Activated naive CD8-positive, alpha-beta T cell treated with anti-CD3 and anti-CD28 coated beads, Interleukin-2, amount 50 U/mL, for 24 hours (primary cell): ENCODE measurements at regions not wholly inside any gene's neighbourhood (a gene's known extent, or its start where the extent isn't known, plus 50 kb on each side); places are given as distances from the start of the nearest gene placed in this dataset.
"Not testable (repeated sequence)": the region's sequence is repeated elsewhere in the genome, so short reads cannot be mapped to it uniquely, and the experiment has no call there.

Experiments used
- ATAC-seq: fragments of 150-1000 bp; cut with Tn5 transposase; one replicate; pipeline ENCODE4 v1.10.0; 2021
- DNase-seq: peaks from one replicate; pipeline ENCODE4 v3.0.0; 2021
- H3K27ac Mint-ChIP-seq: one replicate; pipeline ENCODE4 v1.8.0; 2021; ENCODE audit warnings: mild to moderate bottlenecking, mixed read lengths
- H3K27me3 Mint-ChIP-seq: one replicate; pipeline ENCODE4 v1.8.0; 2021; ENCODE audit warnings: mixed read lengths
- H3K36me3 Mint-ChIP-seq: one replicate; pipeline ENCODE4 v1.8.0; 2021; ENCODE audit warnings: low read depth, mixed read lengths
- H3K4me1 Mint-ChIP-seq: one replicate; pipeline ENCODE4 v1.8.0; 2021; ENCODE audit warnings: mixed read lengths
- H3K4me3 Mint-ChIP-seq: one replicate; pipeline ENCODE4 v1.8.0; 2021; ENCODE audit warnings: mild to moderate bottlenecking, moderate library complexity, mixed read lengths
- H3K9me3 Mint-ChIP-seq: one replicate; pipeline ENCODE4 v1.8.0; 2021; ENCODE audit warnings: mixed read lengths

GRCh38 chr15:35299059-35299735 lies 214.1 kb upstream of the NANOGP8 start:
- H3K4me1 Mint-ChIP-seq: no peaks in the 10 kb centered on the region
- H3K36me3 Mint-ChIP-seq: no peaks in the 10 kb centered on the region
- DNase-seq: no peak
- H3K27ac Mint-ChIP-seq: no peak overlapping the region
- ATAC-seq: no peak
- H3K27me3 Mint-ChIP-seq: no peaks in the 10 kb centered on the region
- H3K4me3 Mint-ChIP-seq: no peak overlapping the region
- no peaks in the 10 kb centered on the region for H3K9me3 Mint-ChIP-seq

DNA sequence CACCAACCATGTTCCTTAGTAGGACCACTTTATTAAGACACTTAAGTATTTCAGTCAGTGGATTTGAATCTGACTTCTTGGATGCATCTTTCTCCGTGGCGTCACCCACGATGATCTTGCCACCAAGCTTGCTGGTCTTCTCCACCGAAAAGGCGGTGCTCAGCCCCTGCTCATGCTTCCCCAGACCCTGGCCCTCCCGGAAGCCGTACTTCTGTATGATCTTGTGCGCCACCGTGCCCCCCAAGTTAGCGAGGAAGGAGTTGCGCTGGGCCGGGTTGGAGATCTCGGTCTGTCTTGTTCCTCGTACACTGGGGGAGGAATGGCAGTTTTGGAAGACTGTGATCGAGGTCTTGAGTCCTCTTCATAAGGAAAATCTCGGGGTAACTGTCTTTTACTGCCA lies 213.4 kb upstream of the NANOGP8 start:
- no peaks in the 10 kb centered on the region for H3K9me3 Mint-ChIP-seq
- H3K36me3 Mint-ChIP-seq: no peaks in the 10 kb centered on the region
- DNase-seq (no peak), ATAC-seq (no peak)
- H3K4me3 Mint-ChIP-seq: no peak overlapping the region
- H3K27ac Mint-ChIP-seq: no peak overlapping the region
- no peaks in the 10 kb centered on the region for H3K27me3 Mint-ChIP-seq
- no peaks in the 10 kb centered on the region for H3K4me1 Mint-ChIP-seq

DNA sequence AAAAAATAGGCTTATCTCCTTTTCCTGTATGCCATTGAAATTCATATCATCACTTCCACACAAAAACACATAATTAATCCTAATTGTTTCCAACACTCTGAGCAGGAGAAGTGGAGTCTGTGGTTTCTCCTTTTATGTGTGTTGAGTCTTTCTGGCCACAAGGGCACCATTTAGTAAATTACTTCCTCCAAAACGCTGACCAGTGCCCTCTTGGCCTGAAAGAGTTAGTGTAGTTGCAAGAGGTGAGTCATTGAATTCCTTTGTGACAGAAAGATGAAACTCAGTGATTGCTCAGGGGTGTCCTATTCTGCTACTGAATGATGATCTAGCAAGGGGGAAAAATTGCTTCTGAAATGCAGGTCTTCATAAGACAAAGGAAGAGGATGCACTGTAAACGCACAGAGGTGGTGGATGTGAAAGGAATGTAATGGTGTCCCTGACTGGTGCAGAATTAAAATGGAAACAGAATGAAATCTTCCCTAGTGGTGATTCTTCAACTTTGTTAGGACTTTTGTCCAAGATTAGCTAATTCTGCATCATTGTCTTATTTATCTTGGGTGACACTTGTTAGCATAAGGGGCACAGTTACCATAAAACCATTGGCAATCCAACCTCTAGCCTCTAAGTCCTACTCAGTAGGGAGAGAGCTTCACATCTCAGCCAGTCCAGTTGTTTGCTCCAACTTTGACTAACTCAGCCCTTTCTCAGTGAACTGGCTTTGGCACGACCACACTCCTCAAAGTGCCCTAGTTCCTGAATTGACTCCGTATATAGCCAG lies 208.4 kb upstream of the NANOGP8 start:
- no peak overlapping the region for H3K4me3 Mint-ChIP-seq

DNA sequence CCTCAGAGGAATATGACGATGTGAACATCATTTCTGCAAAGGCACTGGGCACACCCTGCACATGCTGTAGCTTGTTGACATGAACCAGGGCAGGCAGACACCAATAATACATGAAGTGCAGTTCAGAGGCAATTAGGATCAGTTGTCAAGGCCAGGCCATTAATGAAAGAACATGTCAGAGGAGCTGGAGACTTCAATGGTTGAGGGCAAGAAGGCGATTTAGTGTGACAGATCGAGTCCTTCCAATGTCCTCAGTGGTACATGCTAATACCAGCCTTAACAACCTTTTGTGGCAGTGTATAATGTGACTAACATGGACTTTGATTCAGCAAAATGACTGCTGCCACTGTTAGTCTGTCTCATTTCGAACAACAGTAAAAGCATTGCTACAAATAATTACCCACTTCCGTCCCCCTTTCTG lies 205.2 kb upstream of the NANOGP8 start:
- H3K36me3 Mint-ChIP-seq: no peaks in the 10 kb centered on the region
- H3K9me3 Mint-ChIP-seq: no peaks in the 10 kb centered on the region
- H3K4me1 Mint-ChIP-seq: no peaks in the 10 kb centered on the region
- H3K27me3 Mint-ChIP-seq: no peaks in the 10 kb centered on the region
- no peak overlapping the region for H3K27ac Mint-ChIP-seq
- ATAC-seq (no peak), DNase-seq (no peak)
- H3K4me3 Mint-ChIP-seq: no peak overlapping the region

More for the DNA sequence above, 208.4 kb upstream of the NANOGP8 start:
- ATAC-seq: no peak
- Mint-ChIP-seq H3K4me1 (no peaks in the 10 kb centered on the region), H3K27ac (no peak overlapping the region), H3K9me3 (no peaks in the 10 kb centered on the region), H3K36me3 (no peaks in the 10 kb centered on the region), H3K27me3 (no peaks in the 10 kb centered on the region)
- DNase-seq: no peak

GRCh38 chr15:35289024-35289617 lies 204.0 kb upstream of the NANOGP8 start:
- DNase-seq: no peak
- H3K36me3 Mint-ChIP-seq: no peaks in the 10 kb centered on the region
- no peaks in the 10 kb centered on the region for H3K27me3 Mint-ChIP-seq
- H3K4me1 Mint-ChIP-seq: no peaks in the 10 kb centered on the region
- no peaks in the 10 kb centered on the region for H3K9me3 Mint-ChIP-seq
- no peak overlapping the region for H3K27ac Mint-ChIP-seq
- no peak for ATAC-seq
- H3K4me3 Mint-ChIP-seq: no peak overlapping the region

DNA sequence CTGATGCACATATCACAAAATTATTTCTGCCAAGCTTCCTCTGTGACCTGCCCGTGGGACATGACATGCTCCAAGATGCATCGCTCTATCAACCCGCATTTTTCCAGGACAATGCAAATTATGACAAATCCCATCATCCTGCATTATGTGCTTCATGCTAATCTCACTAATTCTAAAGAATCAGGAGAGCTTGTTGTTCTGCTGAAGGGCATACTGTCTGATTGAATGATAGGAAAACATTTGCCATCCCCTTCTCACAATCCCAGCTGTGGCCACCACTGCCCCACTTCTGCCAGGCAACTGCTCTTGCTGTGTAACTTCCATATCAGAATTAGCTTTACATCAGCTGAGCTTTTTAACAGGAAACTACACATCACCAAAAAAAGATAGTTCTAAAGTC lies 203.5 kb upstream of the NANOGP8 start:
- DNase-seq (no peak), ATAC-seq (no peak)
- no peaks in the 10 kb centered on the region for H3K4me1 Mint-ChIP-seq
- H3K9me3 Mint-ChIP-seq: peaks cover 4% of the 10 kb centered on the region
- no peaks in the 10 kb centered on the region for H3K27me3 Mint-ChIP-seq
- no peak overlapping the region for H3K27ac Mint-ChIP-seq
- no peak overlapping the region for H3K4me3 Mint-ChIP-seq
- no peaks in the 10 kb centered on the region for H3K36me3 Mint-ChIP-seq

DNA sequence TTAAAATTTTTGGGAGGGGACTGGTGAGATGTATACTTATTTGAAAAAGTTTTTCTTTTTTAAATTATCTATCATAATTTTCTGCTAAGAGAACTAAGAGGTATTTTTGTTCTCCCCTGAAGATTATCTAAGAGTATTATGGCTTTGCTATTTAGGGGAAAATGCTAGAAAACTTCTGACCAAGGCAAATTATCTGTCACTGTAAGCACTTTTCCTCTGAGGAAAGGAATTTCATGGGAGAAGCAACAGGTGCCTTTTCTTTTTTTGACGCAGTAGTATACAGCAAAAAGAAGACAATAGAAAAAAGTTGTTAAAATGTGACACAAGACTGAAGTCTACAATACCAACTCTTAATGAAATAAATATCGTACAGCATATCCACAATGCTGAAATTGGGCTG lies 201.6 kb upstream of the NANOGP8 start:
- ATAC-seq (no peak), DNase-seq (no peak)
- H3K4me3 Mint-ChIP-seq: no peak overlapping the region
- no peaks in the 10 kb centered on the region for H3K36me3 Mint-ChIP-seq
- H3K27ac Mint-ChIP-seq: no peak overlapping the region
- H3K27me3 Mint-ChIP-seq: no peaks in the 10 kb centered on the region
- peaks cover 6% of the 10 kb centered on the region for H3K9me3 Mint-ChIP-seq
- no peaks in the 10 kb centered on the region for H3K4me1 Mint-ChIP-seq

DNA sequence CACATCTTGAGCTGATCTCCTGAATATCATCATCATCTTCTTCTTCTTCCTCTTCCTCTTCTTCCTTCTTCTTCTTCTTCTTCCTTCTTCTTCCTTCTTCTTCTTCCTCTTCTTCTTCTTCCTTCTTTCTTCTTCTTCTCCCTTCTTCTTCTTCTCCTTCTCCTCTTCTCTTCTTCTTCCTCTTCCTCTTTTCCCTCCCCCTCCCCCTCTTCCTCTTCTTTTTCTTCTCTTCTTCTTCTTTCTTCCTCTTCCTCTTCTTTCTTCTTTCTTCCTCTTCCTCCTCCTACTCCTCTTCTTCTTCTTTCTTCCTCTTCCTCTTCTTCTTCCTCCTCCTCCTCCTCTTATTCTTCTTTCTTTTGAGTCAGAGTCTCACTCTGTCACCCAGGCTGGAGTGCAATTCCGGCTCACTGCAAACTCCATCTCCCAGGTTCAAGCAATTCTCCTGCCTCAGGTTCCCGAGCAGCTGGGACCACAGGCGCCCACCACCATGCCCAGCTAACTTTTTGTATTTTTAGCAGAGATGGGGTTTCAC lies 197.9 kb upstream of the NANOGP8 start:
- no peaks in the 10 kb centered on the region for H3K27me3 Mint-ChIP-seq
- no peaks in the 10 kb centered on the region for H3K4me1 Mint-ChIP-seq
- H3K4me3 Mint-ChIP-seq: no peak overlapping the region
- H3K27ac Mint-ChIP-seq: no peak overlapping the region
- peaks cover 14% of the 10 kb centered on the region for H3K9me3 Mint-ChIP-seq
- no peaks in the 10 kb centered on the region for H3K36me3 Mint-ChIP-seq
- ATAC-seq (no peak), DNase-seq (no peak)

DNA sequence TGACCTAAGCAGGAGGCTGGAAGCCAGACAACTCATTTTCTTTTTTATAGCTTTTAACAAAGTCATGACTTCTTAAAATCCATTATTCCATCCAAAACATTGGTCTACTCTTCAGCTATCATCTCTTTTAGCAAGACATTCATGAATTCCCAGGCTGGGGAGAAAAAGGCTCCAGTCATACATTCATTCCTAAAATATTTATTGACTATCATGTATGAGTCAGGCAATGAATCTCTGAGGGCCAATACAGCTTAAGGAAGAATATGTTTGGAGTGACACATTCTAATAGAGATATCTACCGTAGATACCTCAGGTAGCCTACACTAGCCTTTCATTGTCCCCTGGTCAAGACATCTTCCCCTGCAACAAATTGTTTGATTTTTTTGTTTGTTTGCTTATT lies 196.4 kb upstream of the NANOGP8 start:
- H3K4me1 Mint-ChIP-seq: no peaks in the 10 kb centered on the region

GRCh38 chr15:35279811-35280210 lies 194.7 kb upstream of the NANOGP8 start:
- H3K9me3 Mint-ChIP-seq: peaks cover 37% of the 10 kb centered on the region
- no peak for ATAC-seq
- no peak for DNase-seq
- H3K27ac Mint-ChIP-seq: no peak overlapping the region
- no peak overlapping the region for H3K4me3 Mint-ChIP-seq
- H3K36me3 Mint-ChIP-seq: no peaks in the 10 kb centered on the region
- no peaks in the 10 kb centered on the region for H3K27me3 Mint-ChIP-seq
- H3K4me1 Mint-ChIP-seq: no peaks in the 10 kb centered on the region

More for the DNA sequence above, 196.4 kb upstream of the NANOGP8 start:
- Mint-ChIP-seq H3K4me3 (no peak overlapping the region), H3K27ac (no peak overlapping the region), H3K36me3 (no peaks in the 10 kb centered on the region), H3K27me3 (no peaks in the 10 kb centered on the region), H3K9me3 (peaks cover 26% of the 10 kb centered on the region)
- DNase-seq (no peak), ATAC-seq (no peak)

GRCh38 chr15:35271371-35272043 lies 186.4 kb upstream of the NANOGP8 start:
- H3K9me3 Mint-ChIP-seq: peaks cover 17% of the 10 kb centered on the region
- H3K36me3 Mint-ChIP-seq: no peaks in the 10 kb centered on the region
- H3K4me3 Mint-ChIP-seq: no peak overlapping the region
- H3K27me3 Mint-ChIP-seq: no peaks in the 10 kb centered on the region
- ATAC-seq (no peak), DNase-seq (no peak)
- no peaks in the 10 kb centered on the region for H3K4me1 Mint-ChIP-seq
- H3K27ac Mint-ChIP-seq: no peak overlapping the region

- Mint-ChIP-seq H3K9me3 (no peaks in the 10 kb centered on the region), H3K27ac (no peak overlapping the region)
Measured at GRCh38 chr15:35260941-35261340, 175.8 kb upstream of the NANOGP8 start.

DNA sequence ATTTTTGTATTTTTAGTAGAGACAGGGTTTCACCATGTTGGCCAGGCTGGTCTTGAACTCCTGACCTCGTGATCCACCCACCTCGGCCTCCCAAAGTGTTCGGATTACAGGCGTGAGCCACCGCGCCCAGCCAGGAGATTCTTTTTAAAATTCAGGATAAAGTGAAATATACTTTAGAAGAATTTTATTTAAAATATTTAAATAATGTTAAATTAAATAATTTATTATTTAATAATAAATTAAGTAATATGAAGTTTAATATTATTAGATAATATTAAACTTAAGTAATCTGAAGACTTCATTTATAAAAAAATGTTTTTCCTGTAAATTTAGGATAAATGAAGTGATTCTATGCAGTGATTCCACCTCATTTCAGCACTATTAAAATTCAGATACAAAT lies 175.2 kb upstream of the NANOGP8 start:
- DNase-seq, H3K4me3 Mint-ChIP-seq, H3K36me3 Mint-ChIP-seq, H3K27ac Mint-ChIP-seq, ATAC-seq, H3K4me1 Mint-ChIP-seq, H3K27me3 Mint-ChIP-seq, H3K9me3 Mint-ChIP-seq: not testable (repeated sequence)

More at GRCh38 chr15:35260941-35261340, 175.8 kb upstream of the NANOGP8 start:
- ATAC-seq (no peak), DNase-seq (no peak)
- Mint-ChIP-seq H3K36me3 (no peaks in the 10 kb centered on the region), H3K4me3 (no peak overlapping the region), H3K4me1 (no peaks in the 10 kb centered on the region), H3K27me3 (no peaks in the 10 kb centered on the region)

- no peaks in the 10 kb centered on the region for H3K4me1 Mint-ChIP-seq
- no peak overlapping the region for H3K4me3 Mint-ChIP-seq
Measured at GRCh38 chr15:35256551-35256950, 171.5 kb upstream of the NANOGP8 start.

More at GRCh38 chr15:35256551-35256950, 171.5 kb upstream of the NANOGP8 start:
- ATAC-seq (no peak), DNase-seq (no peak)
- Mint-ChIP-seq H3K27me3 (no peaks in the 10 kb centered on the region), H3K9me3 (no peaks in the 10 kb centered on the region), H3K27ac (no peak overlapping the region), H3K36me3 (no peaks in the 10 kb centered on the region)
